ENCODE measurements at regions not wholly inside any gene's neighbourhood (a gene's known extent, or its start where the extent isn't known, plus 50 kb on each side); places are given as distances from the start of the nearest gene placed in this dataset.
"Not testable (repeated sequence)": the region's sequence is repeated elsewhere in the genome, so short reads cannot be mapped to it uniquely, and the experiment has no call there.

DNA sequence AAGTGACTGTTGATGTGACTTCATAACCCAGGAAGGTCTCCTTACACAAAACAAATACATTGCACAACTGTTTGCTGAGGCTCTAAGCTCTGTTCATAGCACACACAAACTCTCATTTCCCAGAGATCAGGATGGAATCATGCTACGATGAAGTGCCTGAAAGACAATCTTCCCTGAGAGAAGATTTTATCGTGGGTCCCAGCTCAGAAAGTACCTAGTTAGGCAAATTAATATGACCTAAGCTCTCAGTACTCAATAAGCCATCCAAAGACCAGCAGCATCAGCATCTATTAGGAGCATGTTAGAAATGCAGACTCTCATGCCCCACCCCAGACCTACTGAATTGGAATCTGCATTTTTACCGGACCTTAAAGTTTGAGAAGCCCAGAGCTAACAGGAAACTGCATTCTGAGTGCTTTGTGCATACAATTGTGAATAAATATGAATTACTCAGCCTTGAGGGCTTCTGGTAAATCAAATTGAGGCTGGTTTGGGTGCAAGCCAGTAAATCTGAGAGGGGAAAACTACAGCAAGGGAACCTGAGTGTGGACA is 161.5 kb upstream of the C2CD4B start:
- H3K27ac ChIP-seq (ENCODE audit: low read length), result no peak overlapping the region
- H3K4me1 ChIP-seq (ENCODE audit: control insufficient read depth in 1 of 2, insufficient read depth in 2 of 2, low read length in 2 of 2), result no peaks in the 10 kb centered on the region

DNA sequence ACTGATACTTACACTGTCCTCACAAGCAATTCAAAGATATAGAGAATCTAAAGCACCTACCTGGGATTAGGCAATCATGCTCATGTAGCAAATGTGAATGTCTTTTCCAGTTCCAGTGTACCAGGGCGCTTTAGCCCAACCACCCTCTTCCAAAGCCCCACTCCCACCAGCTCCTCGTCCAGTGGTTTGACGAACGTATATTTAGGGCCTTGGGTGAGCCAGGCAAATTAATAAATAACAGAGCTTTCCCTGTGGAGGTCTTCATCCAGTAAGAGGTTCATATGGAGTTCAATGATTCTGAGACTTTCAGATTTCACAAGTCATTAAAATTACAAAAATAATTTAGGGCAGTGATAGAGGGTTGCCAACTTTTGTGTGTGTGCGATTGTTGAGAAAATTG is 162.3 kb upstream of the C2CD4B start:
- no peak overlapping the region for H3K4me3 ChIP-seq (ENCODE audit: low read depth in 1 of 2, low read length in 2 of 2)
- H3K9me3 ChIP-seq (ENCODE audit: control insufficient read depth in 1 of 2, low read length in 2 of 2), result no peaks in the 10 kb centered on the region
- H3K27ac ChIP-seq (ENCODE audit: low read length), result no peak overlapping the region
- no peaks in the 10 kb centered on the region for H3K4me1 ChIP-seq (ENCODE audit: control insufficient read depth in 1 of 2, insufficient read depth in 2 of 2, low read length in 2 of 2)
- H3K27me3 ChIP-seq (ENCODE audit: low read depth, low read length), result no peaks in the 10 kb centered on the region
- H3K36me3 ChIP-seq (ENCODE audit: control insufficient read depth in 1 of 2, insufficient read depth in 2 of 2, low read length in 2 of 2), result no peaks in the 10 kb centered on the region

More for the DNA sequence above, 161.5 kb upstream of the C2CD4B start:
- H3K4me3 ChIP-seq (ENCODE audit: low read depth in 1 of 2, low read length in 2 of 2), result no peak overlapping the region
- no peaks in the 10 kb centered on the region for H3K36me3 ChIP-seq (ENCODE audit: control insufficient read depth in 1 of 2, insufficient read depth in 2 of 2, low read length in 2 of 2)
- H3K9me3 ChIP-seq (ENCODE audit: control insufficient read depth in 1 of 2, low read length in 2 of 2), result no peaks in the 10 kb centered on the region
- H3K27me3 ChIP-seq (ENCODE audit: low read depth, low read length), result no peaks in the 10 kb centered on the region

DNA sequence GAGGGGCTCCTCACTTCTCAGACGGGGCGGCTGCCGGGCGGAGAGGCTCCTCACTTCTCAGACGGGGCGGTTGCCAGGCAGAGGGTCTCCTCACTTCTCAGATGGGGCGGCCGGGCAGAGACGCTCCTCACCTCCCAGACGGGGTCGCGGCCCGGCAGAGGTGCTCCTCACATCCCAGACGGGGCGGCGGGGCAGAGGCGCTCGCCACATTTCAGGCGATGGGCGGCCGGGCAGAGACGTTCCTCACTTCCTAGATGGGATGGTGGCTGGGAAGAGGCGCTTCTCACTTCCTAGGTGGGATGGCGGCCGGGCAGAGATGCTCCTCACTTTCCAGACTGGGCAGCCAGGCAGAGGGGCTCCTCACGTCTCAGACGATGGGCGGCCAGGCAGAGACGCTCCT is 167.4 kb upstream of the C2CD4B start:
- H3K27me3 ChIP-seq (ENCODE audit: low read depth, low read length); H3K36me3 ChIP-seq (ENCODE audit: control insufficient read depth in 1 of 2, insufficient read depth in 2 of 2, low read length in 2 of 2); H3K4me3 ChIP-seq (ENCODE audit: low read depth in 1 of 2, low read length in 2 of 2); H3K4me1 ChIP-seq (ENCODE audit: control insufficient read depth in 1 of 2, insufficient read depth in 2 of 2, low read length in 2 of 2); H3K27ac ChIP-seq (ENCODE audit: low read length); H3K9me3 ChIP-seq (ENCODE audit: control insufficient read depth in 1 of 2, low read length in 2 of 2): not testable (repeated sequence)

DNA sequence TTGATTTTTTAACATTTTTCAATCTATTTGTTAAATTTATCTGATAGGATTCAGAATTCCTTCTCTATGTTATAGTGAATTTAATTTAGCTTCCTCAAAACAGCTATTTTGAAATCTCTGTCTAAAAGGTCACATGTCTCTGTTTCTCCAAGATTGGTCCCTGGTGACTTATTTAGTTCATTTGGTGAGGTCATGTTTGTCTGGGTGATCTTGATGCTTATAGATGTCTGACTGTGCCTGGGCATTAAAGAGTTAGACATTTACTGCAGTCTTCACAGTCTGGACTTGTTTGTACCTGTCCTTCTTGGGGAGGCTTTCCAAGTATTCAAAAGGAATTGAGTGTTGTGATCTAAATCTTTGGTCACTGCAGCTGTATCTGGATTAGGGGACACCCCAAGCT is 169.5 kb upstream of the C2CD4B start:
- Histone ChIP-seq H3K27me3 (ENCODE audit: low read depth, low read length) (no peaks in the 10 kb centered on the region), H3K27ac (ENCODE audit: low read length) (no peak overlapping the region), H3K36me3 (ENCODE audit: control insufficient read depth in 1 of 2, insufficient read depth in 2 of 2, low read length in 2 of 2) (no peaks in the 10 kb centered on the region), H3K4me1 (ENCODE audit: control insufficient read depth in 1 of 2, insufficient read depth in 2 of 2, low read length in 2 of 2) (no peaks in the 10 kb centered on the region), H3K9me3 (ENCODE audit: control insufficient read depth in 1 of 2, low read length in 2 of 2) (no peaks in the 10 kb centered on the region), H3K4me3 (ENCODE audit: low read depth in 1 of 2, low read length in 2 of 2) (no peak overlapping the region)

DNA sequence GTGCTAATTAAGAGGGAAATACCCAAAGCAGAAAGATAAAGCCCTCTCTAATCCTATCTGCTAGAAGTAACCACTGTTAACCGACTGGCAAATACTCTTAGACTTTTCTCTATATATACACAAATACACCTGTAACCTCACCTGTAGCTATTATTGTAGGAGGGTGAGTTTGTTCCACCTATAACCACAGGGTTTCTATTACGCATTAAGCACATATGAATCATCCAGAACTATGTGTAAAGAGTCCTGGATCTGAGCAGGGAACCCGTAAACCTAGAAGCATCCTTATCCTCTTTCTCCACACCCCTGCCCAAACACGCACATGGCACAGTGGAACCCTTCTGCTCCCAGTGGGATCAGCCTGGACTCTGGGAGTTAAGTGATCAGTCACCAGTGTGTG is 172.8 kb upstream of the C2CD4B start:
- H3K36me3 ChIP-seq (ENCODE audit: control insufficient read depth in 1 of 2, insufficient read depth in 2 of 2, low read length in 2 of 2), result no peaks in the 10 kb centered on the region
- H3K9me3 ChIP-seq (ENCODE audit: control insufficient read depth in 1 of 2, low read length in 2 of 2), result no peaks in the 10 kb centered on the region
- H3K27ac ChIP-seq (ENCODE audit: low read length), result no peak overlapping the region
- H3K27me3 ChIP-seq (ENCODE audit: low read depth, low read length), result no peaks in the 10 kb centered on the region
- H3K4me1 ChIP-seq (ENCODE audit: control insufficient read depth in 1 of 2, insufficient read depth in 2 of 2, low read length in 2 of 2), result no peaks in the 10 kb centered on the region
- H3K4me3 ChIP-seq (ENCODE audit: low read depth in 1 of 2, low read length in 2 of 2), result no peak overlapping the region

DNA sequence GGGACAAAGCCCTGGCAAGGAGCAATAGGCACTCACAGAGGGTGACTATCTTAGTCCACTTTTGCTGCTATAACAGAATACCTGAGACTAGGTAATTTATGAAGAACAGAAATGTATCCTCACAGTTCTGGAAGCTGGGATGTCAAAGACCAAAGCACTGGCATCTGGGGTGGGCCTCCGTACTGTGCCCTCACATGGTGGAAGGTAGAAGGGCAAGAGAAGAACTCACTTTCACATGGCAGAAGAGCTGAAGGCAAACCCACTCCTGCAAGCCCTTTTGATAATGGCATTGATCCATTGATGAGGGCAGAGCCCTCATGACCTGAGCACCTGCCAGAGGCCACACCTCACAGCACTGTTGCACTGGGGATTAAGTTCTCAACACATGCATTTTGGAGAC is 173.4 kb upstream of the C2CD4B start:
- Histone ChIP-seq H3K27me3 (ENCODE audit: low read depth, low read length) (no peaks in the 10 kb centered on the region), H3K9me3 (ENCODE audit: control insufficient read depth in 1 of 2, low read length in 2 of 2) (no peaks in the 10 kb centered on the region), H3K36me3 (ENCODE audit: control insufficient read depth in 1 of 2, insufficient read depth in 2 of 2, low read length in 2 of 2) (no peaks in the 10 kb centered on the region), H3K4me1 (ENCODE audit: control insufficient read depth in 1 of 2, insufficient read depth in 2 of 2, low read length in 2 of 2) (no peaks in the 10 kb centered on the region), H3K4me3 (ENCODE audit: low read depth in 1 of 2, low read length in 2 of 2) (no peak overlapping the region), H3K27ac (ENCODE audit: low read length) (no peak overlapping the region)

DNA sequence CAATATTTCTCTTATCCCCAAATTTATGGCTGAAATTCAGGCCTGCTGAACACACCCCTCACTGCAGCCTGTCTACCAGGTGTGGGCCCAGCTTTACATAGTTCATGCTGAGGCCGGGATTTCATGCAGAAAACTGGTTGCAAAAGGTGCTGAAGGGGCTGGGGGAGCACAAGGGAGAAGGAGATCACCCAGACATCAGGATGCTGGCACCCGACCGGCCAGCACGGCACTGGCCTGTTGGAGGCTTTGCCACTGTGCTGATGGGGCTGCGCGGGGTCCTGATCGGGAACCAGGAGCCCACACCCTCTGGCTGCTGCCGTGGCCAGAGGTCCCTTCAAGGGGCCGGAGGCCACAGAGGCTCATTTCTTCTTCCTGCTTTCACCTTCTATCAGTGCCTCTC is 177.9 kb upstream of the C2CD4B start:
- Histone ChIP-seq H3K9me3 (ENCODE audit: control insufficient read depth in 1 of 2, low read length in 2 of 2) (peaks cover 0 to 2% of the 10 kb centered on the region in 2 donors), H3K4me3 (ENCODE audit: low read depth in 1 of 2, low read length in 2 of 2) (no peak overlapping the region), H3K36me3 (ENCODE audit: control insufficient read depth in 1 of 2, insufficient read depth in 2 of 2, low read length in 2 of 2) (no peaks in the 10 kb centered on the region), H3K4me1 (ENCODE audit: control insufficient read depth in 1 of 2, insufficient read depth in 2 of 2, low read length in 2 of 2) (no peaks in the 10 kb centered on the region), H3K27ac (ENCODE audit: low read length) (no peak overlapping the region), H3K27me3 (ENCODE audit: low read depth, low read length) (no peaks in the 10 kb centered on the region)

DNA sequence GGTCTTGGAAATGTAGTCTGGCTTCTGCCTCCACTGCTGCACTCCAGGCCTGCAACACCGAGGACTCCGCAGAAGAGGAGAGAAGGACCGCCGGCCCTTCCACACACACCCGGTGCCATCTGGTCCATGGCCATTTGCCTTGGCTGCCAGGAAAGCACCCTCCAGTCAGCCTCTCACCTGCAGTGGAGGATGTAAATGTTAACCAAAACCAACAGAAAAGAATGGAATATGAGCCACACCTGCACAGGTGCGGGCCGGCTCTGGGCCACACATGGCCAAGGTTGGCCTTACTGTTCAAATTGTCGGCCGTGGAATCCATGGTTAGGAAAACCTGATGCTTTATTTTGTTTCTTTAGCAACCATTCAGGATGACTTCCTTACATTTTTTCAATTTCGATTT is 178.3 kb upstream of the C2CD4B start:
- Histone ChIP-seq H3K9me3 (ENCODE audit: control insufficient read depth in 1 of 2, low read length in 2 of 2) (peaks cover 0 to 2% of the 10 kb centered on the region in 2 donors), H3K4me3 (ENCODE audit: low read depth in 1 of 2, low read length in 2 of 2) (no peak overlapping the region), H3K36me3 (ENCODE audit: control insufficient read depth in 1 of 2, insufficient read depth in 2 of 2, low read length in 2 of 2) (no peaks in the 10 kb centered on the region), H3K27me3 (ENCODE audit: low read depth, low read length) (no peaks in the 10 kb centered on the region), H3K4me1 (ENCODE audit: control insufficient read depth in 1 of 2, insufficient read depth in 2 of 2, low read length in 2 of 2) (no peaks in the 10 kb centered on the region), H3K27ac (ENCODE audit: low read length) (no peak overlapping the region)

DNA sequence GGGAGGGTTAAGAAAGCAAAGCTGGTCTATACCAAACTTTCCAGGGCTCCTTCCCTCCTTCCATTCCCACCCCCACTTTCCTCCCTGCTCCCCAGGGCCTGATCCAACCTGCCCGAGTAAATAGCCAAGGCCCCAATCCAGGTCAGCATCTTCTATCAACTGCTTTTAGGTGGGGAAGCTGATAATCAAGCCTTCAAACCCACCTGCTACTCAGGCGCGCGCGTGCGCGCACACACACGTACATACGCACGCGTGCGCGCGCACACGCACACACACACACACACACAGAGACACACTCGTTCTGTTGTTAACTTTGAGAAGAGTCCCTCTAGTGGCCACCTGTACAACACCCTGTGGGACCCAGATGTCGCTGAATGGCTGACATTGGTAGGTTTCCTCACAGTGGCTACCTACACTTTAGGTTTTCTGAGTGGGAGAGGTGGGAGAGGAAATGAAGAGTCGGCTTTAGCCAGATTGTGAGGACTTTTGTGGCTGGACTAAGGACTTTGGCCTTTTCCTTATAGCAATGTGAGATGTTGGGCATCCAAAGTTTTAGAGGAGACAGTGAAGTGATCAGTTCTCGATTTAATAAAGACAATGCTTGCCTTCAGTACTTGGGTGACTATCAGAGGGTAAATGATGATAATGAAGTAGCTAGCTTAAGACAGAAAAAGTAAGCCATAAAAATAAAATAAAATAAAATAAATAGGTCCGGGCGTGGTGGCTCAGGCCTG is 179.9 kb upstream of the C2CD4B start:
- H3K27me3 ChIP-seq (ENCODE audit: low read depth, low read length), result no peaks in the 10 kb centered on the region

DNA sequence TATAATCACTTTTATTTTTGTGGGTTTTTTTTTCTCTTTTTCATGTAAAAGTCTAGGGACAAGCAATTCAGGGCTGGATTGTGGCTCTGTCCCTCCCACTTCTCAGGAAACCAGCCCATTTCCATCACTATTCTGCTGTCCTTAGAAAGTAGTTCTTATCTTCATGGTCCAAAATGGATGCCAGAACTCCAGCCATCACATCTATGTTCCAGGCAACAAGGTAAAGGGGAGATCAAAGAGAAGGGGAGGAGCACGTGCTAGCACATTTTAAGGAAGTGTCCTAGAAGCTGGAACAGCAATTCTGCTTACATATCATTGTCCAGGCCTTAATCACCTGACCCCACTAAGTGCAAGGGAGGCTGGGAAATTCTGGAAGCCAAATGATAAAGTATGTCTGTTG is 181.1 kb upstream of the C2CD4B start:
- peaks cover 0 to 2% of the 10 kb centered on the region in 2 donors for H3K9me3 ChIP-seq (ENCODE audit: control insufficient read depth in 1 of 2, low read length in 2 of 2)
- no peaks in the 10 kb centered on the region for H3K36me3 ChIP-seq (ENCODE audit: control insufficient read depth in 1 of 2, insufficient read depth in 2 of 2, low read length in 2 of 2)
- H3K4me1 ChIP-seq (ENCODE audit: control insufficient read depth in 1 of 2, insufficient read depth in 2 of 2, low read length in 2 of 2), result no peaks in the 10 kb centered on the region
- H3K4me3 ChIP-seq (ENCODE audit: low read depth in 1 of 2, low read length in 2 of 2), result no peak overlapping the region
- H3K27me3 ChIP-seq (ENCODE audit: low read depth, low read length), result no peaks in the 10 kb centered on the region
- H3K27ac ChIP-seq (ENCODE audit: low read length), result no peak overlapping the region

More for the DNA sequence above, 179.9 kb upstream of the C2CD4B start:
- Histone ChIP-seq H3K4me3 (ENCODE audit: low read depth in 1 of 2, low read length in 2 of 2) (no peak overlapping the region), H3K4me1 (ENCODE audit: control insufficient read depth in 1 of 2, insufficient read depth in 2 of 2, low read length in 2 of 2) (no peaks in the 10 kb centered on the region), H3K36me3 (ENCODE audit: control insufficient read depth in 1 of 2, insufficient read depth in 2 of 2, low read length in 2 of 2) (no peaks in the 10 kb centered on the region), H3K27ac (ENCODE audit: low read length) (no peak overlapping the region), H3K9me3 (ENCODE audit: control insufficient read depth in 1 of 2, low read length in 2 of 2) (peaks cover 0 to 2% of the 10 kb centered on the region in 2 donors)

DNA sequence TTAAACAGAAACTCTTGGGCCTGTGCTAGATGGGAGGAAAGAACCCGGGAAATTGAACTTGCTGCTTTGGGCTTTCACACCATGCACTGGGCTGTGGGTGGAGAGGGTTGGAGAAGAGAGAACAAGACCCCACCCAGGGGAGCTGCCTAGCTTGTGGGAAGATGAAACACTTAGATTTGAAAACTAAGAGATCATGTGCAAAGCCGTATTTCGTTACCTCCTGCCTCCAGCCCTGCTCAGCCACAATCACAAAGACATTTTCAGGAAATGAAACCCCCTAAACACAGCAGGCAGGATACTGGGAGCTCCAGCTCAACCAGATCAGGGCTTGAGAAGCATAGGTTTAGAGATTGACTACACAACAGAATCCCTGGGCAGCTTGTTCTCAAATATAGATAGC is 183.0 kb upstream of the C2CD4B start:
- H3K36me3 ChIP-seq (ENCODE audit: control insufficient read depth in 1 of 2, insufficient read depth in 2 of 2, low read length in 2 of 2), result no peaks in the 10 kb centered on the region
- H3K27me3 ChIP-seq (ENCODE audit: low read depth, low read length), result no peaks in the 10 kb centered on the region
- H3K4me1 ChIP-seq (ENCODE audit: control insufficient read depth in 1 of 2, insufficient read depth in 2 of 2, low read length in 2 of 2), result no peaks in the 10 kb centered on the region
- H3K27ac ChIP-seq (ENCODE audit: low read length), result no peak overlapping the region
- no peak overlapping the region for H3K4me3 ChIP-seq (ENCODE audit: low read depth in 1 of 2, low read length in 2 of 2)
- H3K9me3 ChIP-seq (ENCODE audit: control insufficient read depth in 1 of 2, low read length in 2 of 2), result peaks cover 0 to 2% of the 10 kb centered on the region in 2 donors

DNA sequence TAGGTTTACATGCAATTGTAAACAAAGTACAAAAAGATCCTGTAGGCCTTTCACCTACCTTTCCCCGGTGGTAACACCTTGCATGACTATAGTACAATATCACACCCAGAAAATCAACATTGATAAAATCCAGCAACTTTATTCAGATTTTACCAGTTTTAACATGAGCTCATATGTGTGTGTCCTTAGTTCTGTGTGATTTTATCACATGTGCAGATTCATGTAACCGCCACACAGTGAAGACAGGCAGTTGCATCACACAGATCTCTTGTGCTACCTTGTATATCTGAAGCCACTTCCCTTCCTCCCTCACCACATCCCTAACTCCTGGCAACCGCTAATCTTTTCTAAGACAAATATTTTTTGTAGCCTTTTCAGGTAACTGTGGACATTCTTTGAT is 183.5 kb upstream of the C2CD4B start:
- peaks cover 0 to 2% of the 10 kb centered on the region in 2 donors for H3K9me3 ChIP-seq (ENCODE audit: control insufficient read depth in 1 of 2, low read length in 2 of 2)
- no peaks in the 10 kb centered on the region for H3K36me3 ChIP-seq (ENCODE audit: control insufficient read depth in 1 of 2, insufficient read depth in 2 of 2, low read length in 2 of 2)
- H3K27me3 ChIP-seq (ENCODE audit: low read depth, low read length), result no peaks in the 10 kb centered on the region
- H3K27ac ChIP-seq (ENCODE audit: low read length), result no peak overlapping the region
- no peaks in the 10 kb centered on the region for H3K4me1 ChIP-seq (ENCODE audit: control insufficient read depth in 1 of 2, insufficient read depth in 2 of 2, low read length in 2 of 2)
- no peak overlapping the region for H3K4me3 ChIP-seq (ENCODE audit: low read depth in 1 of 2, low read length in 2 of 2)

All from muscle layer of duodenum (tissue), 2 donors.